ENCODE measurements at regions not wholly inside any gene's neighbourhood (a gene's known extent, or its start where the extent isn't known, plus 50 kb on each side); places are given as distances from the start of the nearest gene placed in this dataset.

DNA sequence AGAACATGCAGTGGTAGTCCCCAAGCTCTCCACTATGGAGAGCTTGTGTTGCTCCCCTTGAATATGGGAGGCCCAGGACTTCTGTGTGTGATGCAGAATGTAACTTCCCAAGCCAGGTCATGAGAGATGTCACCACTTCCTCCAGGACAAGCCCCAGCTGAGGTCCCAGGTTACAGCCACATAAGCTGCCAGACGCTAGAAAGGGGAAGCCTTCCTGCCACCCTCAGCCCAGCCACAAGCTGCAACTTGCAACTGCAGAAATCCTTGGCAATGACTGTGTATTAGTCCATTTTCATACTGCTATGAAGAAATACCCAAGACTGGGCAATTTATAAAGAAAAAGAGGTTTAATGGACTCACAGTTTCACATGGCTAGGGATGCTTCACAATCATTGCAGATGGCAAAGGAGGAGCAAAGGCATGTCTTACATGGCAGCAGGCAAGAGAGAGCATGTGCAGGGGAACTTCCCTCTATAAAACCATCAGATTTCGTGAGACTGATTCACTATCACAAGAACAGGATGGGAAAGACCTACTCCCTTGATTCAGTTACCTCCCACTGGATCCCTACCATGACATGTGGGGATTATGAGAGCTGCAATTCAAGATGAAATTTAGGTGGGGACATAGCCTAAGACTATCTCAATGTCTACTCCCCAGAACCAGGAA, 91.5 kb upstream of the DHX15 start:
- TF ChIP-seq CTCF (IDR thresholded peaks at IDR 0.05; ENCODE audit: low read length, missing control alignments), result no peak
- H3K4me3 ChIP-seq (replicated peaks; ENCODE audit: low read depth, low read length), result no peak overlapping the region
- DNase-seq (ENCODE audit: low read depth), result no peak

GRCh38 chr4:24677909-24678308, 93.6 kb upstream of the DHX15 start:
- DNase-seq (ENCODE audit: low read depth), result no peak
- no peak for TF ChIP-seq CTCF (IDR thresholded peaks at IDR 0.05; ENCODE audit: low read length, missing control alignments)
- H3K4me3 ChIP-seq (replicated peaks; ENCODE audit: low read depth, low read length), result no peak overlapping the region

DNA sequence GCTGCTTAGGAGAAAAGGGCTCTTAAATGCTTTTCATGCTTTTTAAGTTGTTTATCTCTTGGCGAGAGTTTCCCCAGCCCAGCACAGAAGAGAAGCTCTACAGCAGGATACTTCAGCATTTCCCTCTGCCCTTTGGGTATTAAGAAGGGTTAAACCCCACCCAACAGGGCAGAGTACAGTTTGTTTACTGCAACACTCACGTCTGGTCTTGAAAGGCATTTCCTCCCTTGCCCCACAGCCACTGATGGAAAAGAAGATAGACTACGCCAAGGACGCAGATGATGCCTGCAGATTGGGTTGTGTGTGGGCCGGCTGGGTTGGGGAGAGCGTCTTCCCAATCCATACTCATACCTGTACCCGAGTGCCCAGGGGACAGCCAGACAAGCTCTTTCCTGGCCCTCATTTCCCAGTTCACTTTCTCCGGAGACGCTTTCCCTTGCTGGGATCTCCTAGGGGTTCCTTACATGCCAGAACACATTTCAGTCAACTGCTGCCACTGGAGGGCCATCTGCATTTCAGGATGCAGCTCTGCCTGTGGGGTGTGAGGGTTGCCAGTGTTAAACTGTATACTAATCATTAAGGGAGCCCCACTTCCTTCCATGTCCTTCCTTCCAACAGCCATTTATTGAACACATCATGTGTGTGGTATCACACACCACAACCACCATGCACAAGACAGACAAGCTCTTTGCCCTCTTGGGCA, 96.5 kb upstream of the DHX15 start:
- no peak for TF ChIP-seq CTCF (IDR thresholded peaks at IDR 0.05; ENCODE audit: low read length, missing control alignments)
- no peak overlapping the region for H3K4me3 ChIP-seq (replicated peaks; ENCODE audit: low read depth, low read length)
- no peak for DNase-seq (ENCODE audit: low read depth)

DNA sequence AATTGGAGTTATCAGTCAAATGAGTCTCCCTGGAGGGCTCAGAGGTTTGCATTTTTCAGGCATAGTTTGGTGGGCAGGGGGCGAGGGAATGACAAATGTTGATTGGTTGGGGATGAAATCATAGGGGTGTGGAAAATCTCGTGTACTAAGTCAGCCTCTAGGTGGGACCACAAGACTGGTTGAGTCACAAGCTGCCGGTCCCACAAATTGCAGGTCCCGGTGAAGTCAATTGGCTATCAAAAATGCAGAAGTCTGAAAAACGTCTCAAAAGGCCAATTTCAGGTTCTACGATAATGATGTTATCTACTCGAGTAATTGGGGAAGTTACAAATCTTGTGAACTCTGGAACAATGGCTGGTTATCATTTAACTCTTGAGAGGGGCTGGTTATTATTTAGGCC, 98.8 kb upstream of the DHX15 start:
- H3K4me3 ChIP-seq (replicated peaks; ENCODE audit: low read depth, low read length), result no peak overlapping the region
- DNase-seq (ENCODE audit: low read depth), result no peak
- no peak for TF ChIP-seq CTCF (IDR thresholded peaks at IDR 0.05; ENCODE audit: low read length, missing control alignments)

- peak; percentile 45 for TF ChIP-seq CTCF (IDR thresholded peaks at IDR 0.05; ENCODE audit: low read length, missing control alignments)
- peak; percentile 11 for DNase-seq (ENCODE audit: low read depth)
- no peak overlapping the region for H3K4me3 ChIP-seq (replicated peaks; ENCODE audit: low read depth, low read length)
These were observed 102.7 kb upstream of the DHX15 start for GRCh38 chr4:24686866-24687692.

DNA sequence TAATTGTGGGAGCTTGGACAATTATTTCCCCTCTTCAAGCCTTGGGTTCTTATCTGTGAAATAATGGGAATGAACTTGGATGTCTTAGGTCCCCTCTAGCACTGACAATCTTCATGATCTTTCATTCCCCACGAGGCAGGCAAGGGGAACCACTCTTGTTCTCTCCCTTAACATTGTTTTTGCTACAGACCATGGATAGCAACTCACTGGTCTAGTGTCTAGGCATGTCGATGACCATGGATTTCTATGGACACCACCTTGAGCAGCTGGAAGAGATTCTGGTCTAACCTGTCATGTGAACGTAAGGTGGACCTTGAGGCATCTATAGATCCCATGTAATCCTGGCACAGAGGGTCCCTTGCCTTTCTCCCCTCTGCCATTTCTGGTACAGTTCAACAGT, 104.1 kb upstream of the DHX15 start:
- no peak overlapping the region for H3K4me3 ChIP-seq (replicated peaks; ENCODE audit: low read depth, low read length)
- no peak for TF ChIP-seq CTCF (IDR thresholded peaks at IDR 0.05; ENCODE audit: low read length, missing control alignments)
- DNase-seq (ENCODE audit: low read depth), result no peak
